ENCODE measurements at regions not wholly inside any gene's neighbourhood (a gene's known extent, or its start where the extent isn't known, plus 50 kb on each side); places are given as distances from the start of the nearest gene placed in this dataset.
"Not testable (repeated sequence)": the region's sequence is repeated elsewhere in the genome, so short reads cannot be mapped to it uniquely, and the experiment has no call there.

DNA sequence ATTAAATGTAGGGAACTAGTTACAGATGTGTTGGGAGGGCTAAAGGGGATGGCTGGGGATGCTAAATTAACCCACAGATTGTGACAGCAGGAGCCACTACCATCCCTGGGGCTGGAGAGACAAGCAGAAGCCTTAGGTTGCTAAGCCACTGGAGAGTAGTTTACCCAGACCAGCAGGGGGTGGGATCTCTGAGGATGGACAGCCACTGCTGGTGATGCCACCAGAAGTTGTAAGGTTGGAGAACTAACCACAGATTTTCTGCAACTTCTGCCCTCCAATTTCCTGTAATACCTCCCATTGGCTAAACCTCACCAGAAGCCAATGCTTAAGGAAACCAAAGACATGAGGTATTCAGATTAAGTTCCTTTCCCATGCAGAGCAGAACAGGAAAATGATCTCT lies 139.6 kb upstream of the NOX3 start:
- DNase-seq, result no peak

DNA sequence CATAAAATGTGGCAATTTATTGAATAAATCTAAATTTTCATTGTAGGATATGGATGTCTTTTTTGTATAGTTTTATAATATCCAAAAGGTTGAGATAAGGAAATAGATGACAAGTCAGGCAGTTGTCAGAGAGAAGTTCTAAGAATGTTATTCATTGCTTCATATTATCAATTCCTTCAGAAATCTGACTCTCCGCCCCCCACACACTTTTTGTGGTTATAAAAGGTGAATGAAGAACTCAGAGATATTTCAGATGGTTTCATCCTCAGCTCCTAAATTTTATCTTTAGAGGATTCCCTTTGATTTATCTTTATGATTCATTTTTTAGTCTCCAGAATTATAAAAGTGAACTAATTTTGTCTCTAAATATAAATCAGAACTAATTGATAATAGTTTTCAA lies 136.1 kb upstream of the NOX3 start:
- DNase-seq, result no peak

DNA sequence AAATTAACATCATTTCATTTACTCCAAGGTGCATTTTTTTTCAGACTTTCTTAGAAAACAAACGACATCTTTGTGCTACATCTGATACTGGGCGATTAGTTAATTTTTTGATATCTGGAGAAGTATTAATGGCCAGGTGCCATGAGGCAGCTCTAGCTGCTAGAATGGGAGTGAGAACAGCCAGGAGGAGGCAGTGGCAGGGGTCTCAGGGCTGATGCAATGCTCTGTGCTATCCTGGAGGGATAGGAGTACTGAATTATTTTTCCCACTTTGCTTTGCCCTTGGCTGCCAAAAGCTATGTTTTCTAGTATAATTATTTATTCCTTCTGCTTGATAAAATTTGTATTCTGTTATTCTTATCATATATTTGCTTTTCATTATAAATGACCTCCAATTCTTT lies 133.6 kb upstream of the NOX3 start:
- DNase-seq, result no peak

DNA sequence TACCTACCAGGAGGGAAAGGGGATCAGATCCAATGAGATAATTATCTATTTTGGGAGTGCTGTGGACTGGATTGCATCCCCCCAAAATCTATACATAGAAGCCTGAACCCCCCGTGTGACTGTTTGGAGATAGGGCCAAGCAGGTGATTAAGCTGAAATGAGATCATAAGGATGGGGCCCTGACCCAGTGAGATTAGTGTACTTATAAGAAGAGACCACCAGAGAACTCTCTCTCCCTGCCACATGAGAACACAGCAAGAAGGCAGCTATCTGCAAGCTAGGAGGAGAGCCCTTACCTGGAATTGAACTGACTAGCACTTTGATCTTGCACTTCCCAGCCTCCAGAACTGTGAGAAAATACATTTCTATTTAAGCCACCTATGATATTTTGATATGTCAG lies 132.2 kb upstream of the NOX3 start:
- no peak for DNase-seq

DNA sequence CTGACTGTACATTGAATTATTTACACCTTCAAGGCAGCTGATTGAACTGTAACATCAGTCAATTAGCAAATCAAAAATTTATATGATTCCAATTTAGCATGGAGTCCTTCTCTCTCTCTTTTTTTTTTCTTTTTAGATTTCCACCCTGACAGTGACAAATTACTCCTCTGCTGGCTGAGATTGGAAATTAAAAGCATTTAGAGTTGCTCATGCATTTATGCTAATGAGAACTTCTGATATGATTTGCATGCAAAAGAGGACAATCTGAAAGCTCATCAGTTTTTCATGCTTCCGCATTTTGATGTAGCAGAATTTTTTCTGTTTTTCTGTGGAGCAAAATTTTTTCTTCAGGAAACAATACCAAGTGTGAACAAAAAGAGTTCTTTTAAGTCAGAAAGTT lies 130.5 kb upstream of the NOX3 start:
- no peak for DNase-seq

DNA sequence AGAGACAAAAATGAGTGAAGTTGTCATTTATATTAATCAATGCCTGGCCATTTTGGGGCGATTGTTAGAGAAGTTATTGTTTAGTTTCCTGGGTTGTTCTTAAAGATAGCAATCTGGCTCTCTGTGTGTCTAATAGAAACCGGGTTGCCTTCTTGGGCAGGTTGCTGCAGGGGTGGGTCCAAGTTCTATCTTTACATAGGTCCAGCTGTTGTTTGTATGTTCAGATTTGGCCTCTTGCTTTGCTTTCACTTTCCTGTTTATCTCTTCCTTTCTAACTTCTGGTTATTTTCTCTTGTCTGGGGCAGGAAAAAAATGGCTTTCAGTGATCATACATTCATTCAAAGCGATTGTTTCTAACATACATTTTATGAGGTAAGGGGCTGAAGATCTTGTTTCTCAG lies 128.4 kb upstream of the NOX3 start:
- no peak for DNase-seq

DNA sequence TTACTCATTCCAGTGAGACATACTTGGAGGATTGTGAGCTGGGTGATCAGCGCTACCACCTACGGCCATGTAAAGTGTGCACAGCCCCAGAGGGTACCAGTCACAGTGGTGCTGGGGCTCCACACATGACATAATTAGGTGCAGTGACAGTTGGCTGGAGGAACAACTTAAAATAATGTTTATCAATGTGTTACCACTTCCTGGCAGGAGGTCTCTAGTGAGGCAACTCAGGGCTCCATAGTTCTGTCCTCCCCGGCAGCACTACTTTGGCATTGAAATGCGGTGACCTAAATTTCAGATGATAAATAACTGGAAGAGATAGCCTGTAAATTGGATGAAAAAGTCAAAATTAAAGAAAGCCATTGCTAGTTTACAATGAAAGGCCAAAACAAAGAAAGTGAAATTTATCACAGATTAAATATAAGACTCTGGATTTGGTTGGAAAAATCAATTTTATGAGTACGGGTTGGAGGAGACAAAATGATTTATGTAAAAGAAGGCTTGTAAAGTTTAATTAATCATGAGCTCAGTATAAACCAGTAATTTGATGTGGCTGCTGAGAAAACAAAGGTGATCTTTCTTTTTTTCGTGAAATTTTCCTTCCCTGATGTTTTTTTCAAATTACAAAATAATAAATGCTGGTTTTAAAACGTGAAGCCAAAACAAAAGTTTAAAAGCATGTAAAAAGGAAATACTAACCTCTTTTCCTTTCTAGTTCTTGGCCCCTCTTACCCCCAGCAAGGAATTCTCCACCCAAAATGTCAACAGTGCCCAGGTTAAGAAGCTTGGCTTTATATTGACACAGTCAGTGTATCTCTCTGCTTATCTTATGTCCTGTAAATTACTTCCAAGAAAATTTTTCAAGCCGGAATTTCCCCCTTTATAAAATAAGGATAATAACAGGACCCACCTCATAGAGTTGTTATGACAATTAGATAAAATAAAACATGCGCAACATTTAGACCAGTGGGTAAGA lies 126.7 kb upstream of the NOX3 start:
- DNase-seq, result no peak

DNA sequence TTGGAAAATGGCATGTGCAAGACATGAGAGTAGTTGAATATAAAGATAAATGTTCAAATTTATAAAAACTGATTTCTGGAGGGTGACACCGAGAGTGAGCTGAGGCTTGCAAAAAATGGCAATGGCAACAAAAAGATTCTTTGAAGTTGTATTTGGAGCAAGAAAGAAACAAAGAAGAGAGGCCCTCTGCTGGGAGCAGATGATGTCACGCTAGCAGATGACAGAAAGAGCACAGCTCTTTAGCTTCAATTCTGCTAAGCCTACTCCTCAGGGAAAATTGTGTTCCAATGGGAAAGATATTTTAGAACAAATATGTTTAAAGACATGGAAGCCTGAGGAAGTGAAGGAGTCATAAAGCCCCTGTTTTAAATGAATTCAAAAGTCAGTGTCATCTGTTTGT lies 125.3 kb upstream of the NOX3 start:
- no peak for DNase-seq

DNA sequence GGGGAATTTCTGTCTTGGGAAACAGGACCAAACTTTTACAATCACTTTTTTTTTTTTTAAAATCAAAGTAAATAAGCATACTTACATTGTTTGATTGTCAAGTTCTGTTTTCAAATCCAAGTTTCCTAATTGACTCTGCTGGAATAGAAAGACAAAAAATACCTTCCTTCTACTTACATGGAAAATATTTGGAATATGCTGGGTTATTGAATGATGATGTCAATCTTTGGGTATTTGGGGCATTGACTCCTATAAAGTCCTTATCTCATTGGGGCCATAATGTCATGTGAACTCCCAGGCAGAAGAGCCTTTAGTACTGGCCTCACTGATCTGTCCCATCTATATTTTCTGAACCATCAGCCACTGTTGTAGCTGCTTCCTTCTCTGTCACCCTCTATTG lies 122.6 kb upstream of the NOX3 start:
- no peak for DNase-seq

DNA sequence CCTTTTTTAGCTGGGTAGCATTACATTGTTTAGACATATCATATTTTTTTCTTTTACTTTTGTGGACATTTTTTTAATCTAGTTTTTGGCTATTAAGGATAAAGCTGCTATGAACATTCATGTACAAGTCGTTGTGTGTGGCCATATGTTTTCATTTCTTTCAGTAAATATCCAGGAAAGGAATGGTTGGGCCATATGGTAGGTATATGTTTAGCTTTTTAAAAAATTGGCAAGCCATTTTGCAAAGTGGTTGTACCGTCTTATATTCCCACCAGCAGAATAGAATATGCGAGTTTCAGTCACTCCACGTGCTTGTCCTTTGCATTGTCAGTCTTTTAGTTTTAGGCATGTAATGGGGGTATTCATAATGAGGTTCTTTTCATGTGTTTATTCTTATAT lies 106.3 kb upstream of the NOX3 start:
- DNase-seq, result no peak

DNA sequence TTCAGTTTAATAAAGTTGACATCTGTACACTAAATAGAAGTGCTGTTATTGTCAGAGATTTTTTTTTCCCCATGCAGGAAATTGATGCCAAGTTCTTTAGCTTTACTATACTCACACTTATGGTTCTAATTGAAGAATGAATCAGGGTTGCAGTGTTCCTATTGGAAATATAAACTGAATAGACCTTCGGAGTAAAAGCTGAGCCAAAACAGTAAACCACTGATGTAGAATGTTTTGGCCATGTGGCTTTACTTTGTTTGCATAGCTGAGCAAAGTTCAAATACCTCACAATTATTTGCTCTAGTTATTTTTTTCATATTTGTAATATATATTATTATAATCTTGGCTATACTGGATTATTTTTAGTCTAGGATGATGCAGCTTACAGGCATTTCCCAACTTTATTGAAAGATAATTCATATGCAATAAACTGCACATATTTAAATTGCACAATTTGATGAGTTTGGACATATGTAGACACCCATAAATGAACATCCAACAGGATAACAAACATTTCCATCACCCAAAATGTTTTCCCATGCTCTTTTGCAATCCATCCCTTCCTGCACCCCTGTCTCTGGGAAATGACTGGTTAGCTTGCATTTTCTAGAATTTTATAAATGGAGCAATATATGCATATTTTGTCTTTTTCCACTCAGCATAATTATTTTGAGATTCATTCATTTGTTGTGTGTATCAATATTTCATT lies 105.8 kb upstream of the NOX3 start:
- no peak for DNase-seq

DNA sequence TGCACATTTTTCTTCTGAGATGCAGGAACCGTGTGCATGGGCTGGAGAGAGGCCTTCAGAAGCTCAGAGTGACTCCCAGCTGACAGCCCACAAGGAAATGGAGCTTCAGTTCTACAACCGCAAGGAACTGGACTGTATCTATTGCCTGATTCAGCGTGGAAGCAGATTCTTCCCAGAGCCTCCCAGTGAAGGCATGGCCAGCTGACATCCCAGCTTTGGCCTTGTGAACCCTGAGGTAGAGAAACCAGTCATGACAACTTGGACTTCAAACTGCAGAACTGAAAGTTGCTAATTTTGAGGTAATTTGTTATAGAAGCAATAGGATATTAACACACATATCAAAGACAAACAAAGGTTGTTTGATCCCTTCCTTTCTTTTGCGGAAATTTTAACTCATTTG lies 94.3 kb upstream of the NOX3 start:
- no peak for DNase-seq

DNA sequence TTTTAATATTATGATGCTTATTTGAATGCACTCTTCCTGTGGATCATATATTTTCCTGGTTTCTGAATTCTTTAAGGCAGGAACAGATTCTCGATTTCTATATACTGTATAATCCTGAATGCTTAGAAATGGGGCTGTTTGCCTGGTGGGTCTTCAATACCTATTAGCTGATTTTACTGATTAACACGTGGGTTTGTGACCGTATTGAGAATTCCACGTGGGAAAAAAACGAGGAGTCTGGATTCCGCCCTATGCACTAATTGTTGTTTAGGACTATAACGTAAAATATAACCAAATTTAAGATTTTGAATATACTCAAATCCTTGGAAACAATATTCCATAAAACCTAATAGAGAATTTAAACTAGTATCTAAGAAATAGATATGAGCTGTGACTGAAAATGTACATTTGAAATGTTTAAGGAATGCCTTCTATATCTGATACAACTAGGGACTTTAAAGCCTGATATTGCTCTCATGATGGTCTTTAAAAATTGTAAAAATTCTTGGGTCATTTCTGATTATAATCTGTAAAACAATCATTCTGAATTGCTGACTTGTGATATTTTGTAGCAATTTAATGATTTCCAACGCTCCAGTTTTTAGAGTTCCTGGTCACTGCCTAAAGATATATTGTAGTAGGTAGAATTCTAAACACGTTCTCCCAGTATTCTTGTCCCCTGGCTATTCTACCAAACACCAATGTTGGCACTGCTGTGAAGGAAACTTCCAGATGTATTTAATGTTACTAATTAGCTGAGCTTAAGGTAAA lies 93.6 kb upstream of the NOX3 start:
- DNase-seq, result no peak

DNA sequence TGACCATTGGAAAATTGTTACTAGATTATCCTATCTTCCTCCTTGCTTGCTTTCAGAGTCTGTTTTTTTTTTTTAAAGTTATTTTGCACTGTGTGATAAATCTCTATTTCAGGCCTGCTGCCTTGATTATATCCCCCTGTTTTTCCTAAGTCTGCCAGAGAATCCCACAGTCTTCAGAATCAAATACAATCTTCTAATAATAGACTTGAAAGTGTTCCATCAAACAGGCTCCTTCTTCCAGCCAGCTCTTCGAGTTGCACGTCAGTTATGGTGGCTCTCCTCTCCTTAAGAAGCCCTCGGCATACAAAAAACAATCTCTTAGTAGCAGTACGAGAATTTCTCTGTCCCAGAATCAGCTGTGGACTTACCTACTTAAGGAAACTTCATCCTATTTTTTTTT lies 92.9 kb upstream of the NOX3 start:
- DNase-seq, result no peak

DNA sequence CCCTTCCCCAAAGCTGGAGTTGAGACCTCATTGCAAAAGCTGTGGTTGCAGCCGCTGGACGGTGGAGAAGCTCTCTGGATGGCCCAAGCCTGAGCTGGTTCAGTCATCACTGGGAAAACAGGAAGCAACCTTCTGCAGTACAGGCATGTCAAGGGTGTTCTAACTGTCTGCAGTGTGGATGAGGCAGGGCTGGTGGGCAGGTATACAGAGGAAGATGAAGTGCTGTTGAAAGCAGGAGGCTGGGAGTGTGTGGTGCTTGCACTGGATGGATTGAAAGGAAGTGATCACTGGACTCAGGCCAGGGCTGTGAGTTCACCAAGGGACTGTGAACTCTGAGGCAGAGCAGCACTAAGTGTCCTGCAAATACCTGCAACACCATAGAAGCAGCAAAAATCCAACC lies 89.0 kb upstream of the NOX3 start:
- DNase-seq, result no peak

DNA sequence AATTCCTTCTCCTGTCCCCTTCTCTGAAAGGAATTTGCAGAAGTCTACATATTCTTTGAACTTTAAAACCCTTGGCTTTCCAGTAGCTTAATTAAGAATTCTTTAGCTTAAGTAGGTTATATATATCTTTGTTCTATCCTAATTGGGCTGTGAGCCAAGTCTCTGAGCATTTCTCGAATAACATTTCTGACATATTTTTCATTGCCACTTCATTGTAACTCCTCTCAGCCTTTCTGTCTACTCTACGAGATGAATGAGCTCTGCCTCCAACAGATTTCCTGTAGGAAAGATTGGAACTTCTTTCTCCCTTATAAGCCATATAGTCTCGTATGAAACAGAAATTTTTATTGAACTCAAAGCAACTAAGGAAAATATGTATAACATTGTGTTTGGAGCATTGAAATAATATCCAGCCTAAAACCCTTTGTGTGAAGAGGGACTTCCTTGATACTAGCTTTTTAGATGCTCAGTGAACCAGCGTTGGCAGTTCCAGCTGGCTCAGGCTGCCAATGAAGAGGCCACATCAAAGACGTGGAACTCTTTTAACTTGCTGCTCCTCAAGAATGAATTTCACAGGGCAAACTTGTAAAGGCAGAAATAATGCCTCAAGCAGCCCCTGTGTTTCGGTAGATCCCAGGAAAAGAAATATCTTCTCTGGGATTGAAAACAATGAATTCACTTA lies 87.7 kb upstream of the NOX3 start:
- DNase-seq, result peak; percentile 10

DNA sequence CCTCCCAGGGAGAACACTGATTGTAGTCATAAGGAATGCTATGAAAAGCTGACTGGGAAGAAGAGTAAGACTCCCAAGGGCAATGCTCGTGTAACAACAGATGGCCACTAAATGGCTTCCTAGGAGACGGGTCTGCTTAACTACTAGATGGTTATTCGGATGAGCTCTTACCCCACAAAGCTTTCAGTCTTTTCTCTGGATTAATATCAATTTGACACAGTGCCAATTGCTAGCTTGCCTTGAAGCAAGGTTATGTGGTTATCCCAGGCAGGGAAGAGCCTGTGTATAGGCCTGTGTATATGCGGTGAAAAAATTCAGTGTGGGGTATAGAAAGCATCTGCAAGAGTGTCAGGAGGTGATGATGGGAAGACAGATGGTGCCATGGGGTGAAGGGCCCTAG lies 86.4 kb upstream of the NOX3 start:
- no peak for DNase-seq

DNA sequence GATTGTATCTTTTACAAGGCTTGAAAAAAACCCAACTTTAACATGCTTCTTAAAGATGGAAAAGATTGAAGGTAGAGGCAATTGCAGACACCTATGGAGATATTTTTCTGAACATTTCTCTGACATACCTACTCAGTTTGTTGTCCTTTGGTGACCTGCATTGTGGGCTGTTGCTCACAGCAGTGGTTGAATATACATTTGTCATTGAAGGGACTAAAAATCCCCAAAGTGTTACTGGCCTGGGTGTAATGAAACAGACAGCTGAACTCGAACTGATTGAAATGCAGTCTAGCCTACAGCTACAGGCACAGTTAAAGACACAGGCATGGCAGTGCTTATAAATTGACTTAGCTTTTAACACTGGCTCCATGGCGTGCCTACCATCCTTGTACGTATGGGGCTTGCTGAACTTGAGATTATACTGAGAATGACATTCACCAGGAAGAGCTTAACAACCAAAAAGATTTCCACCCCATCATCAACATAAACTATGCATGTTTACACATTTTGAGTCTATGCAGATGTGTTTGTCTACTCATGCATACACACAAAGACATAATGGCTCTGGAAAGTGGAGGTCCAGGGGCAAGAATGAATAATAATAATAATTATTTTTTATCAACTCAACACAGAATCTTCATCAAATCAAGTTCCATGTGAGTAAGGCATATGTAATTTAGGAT lies 83.2 kb upstream of the NOX3 start:
- DNase-seq, result no peak

DNA sequence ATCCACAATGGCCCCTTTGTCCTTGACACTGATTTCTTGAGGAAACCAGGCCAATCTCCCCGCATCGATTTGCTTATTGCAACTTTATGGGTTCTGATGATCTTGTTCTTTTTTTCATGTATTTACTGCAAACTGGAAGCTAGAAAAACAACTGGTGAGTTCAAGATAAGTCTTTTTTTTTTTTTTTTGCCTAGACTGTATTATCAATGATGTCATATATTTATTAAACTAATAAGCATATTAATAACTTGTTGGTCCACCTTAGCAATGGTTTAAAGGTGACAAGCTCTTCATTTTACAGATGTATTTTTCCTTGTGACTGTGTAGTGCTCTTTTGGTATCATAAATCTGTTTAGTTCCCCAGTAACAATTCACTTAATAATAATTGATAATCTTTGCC lies 79.0 kb upstream of the NOX3 start:
- DNase-seq, result no peak

DNA sequence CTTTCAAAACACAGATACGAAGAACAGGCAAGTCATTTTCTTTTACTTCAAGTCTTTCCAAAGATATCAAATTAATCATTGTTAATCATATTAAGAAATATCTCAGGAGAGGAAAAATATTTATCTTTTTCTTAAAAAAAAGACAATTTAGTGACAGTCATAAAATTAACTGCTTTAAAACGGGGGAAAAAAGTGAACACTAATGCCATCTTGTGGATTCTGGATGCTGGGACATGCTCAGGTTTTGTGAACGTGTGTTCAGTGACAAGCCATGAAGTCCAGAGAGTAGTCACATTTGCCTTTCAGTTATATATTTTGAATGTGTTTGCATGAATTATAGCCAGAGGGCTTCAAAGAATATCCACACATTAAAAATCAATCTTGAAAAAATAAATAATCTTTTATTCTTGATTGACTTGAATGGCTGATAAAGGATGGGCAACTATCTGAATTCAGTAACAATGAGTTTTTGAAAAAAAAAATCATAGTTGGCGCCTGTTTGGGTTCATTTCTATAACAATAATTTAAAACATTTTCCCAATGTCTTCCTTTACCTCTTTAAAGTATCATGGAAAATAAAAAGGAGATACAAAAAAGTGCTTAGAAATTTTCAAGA lies 74.7 kb upstream of the NOX3 start:
- no peak for DNase-seq

DNA sequence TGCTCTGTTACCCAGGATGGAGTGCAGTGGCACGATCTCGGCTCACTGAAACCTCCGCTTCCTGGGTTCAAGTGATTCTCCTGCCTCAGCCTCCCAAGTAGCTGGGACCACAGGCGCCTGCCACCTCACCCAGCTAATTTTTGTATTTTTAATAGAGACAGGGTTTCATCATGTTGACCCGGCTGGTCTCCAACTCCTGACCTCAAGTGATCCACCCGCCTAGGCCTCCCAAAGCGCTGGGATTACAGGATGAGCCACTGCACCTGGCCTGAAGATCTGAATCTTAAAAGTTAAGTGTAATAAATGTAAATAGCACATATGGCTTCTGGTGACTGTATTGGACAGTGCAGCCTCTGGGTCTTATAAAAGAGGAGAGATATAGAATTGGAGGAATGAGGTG lies 74.2 kb upstream of the NOX3 start:
- DNase-seq, result not testable (repeated sequence)

All from renal pelvis (tissue), 1 donor.